ENCODE measurements at regions not wholly inside any gene's neighbourhood (a gene's known extent, or its start where the extent isn't known, plus 50 kb on each side); places are given as distances from the start of the nearest gene placed in this dataset.

DNA sequence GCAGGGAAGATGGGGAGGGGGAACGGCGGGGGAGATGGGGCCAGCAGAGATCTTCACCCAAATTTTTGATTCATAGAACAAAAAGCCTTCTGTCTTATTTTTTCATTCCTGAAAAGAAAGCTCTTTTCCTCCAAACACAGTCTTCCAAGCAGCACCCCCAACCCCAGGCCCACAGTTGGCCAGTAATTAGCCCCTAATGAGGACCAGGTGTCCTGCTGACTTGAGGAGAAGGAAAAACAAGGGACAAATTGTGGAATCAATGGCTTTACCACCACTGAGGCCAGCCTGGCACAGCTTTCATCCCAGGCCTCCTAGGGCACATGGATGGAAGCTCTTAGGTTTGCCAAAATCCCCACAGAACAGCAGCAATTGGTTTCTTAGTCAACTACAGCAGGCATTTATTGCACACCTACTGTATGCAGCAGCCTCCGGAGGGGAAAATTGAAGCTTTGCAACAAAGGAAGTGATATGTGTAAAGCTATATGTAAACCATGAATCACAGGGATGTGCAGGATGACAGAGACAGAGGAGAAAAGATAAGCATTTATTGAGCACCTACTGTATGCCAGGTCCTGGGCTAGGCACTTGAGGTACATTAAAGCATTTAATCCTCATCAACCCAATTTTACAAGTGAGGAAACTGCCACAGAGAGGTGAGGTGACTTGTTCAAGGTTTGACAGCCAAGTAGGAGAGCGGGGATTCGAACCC, 199.5 kb downstream of the TBC1D2B start:
- no peak for TF ChIP-seq ZNF843 (tag by site-specific recombination; IDR thresholded peaks at IDR 0.05)
- TF ChIP-seq, protein P1, sequence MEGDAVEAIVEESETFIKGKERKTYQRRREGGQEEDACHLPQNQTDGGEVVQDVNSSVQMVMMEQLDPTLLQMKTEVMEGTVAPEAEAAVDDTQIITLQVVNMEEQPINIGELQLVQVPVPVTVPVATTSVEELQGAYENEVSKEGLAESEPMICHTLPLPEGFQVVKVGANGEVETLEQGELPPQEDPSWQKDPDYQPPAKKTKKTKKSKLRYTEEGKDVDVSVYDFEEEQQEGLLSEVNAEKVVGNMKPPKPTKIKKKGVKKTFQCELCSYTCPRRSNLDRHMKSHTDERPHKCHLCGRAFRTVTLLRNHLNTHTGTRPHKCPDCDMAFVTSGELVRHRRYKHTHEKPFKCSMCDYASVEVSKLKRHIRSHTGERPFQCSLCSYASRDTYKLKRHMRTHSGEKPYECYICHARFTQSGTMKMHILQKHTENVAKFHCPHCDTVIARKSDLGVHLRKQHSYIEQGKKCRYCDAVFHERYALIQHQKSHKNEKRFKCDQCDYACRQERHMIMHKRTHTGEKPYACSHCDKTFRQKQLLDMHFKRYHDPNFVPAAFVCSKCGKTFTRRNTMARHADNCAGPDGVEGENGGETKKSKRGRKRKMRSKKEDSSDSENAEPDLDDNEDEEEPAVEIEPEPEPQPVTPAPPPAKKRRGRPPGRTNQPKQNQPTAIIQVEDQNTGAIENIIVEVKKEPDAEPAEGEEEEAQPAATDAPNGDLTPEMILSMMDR (tag by site-specific recombination; IDR thresholded peaks at IDR 0.05): no peak
- no peak for TF ChIP-seq ZBTB1 (tag by site-specific recombination; IDR thresholded peaks at IDR 0.05)
- TF ChIP-seq ZNF138 (tag by site-specific recombination; IDR thresholded peaks at IDR 0.05; ENCODE audit: borderline replicate concordance): no peak
- TF ChIP-seq BCL11A (tag by site-specific recombination; IDR thresholded peaks at IDR 0.05; ENCODE audit: low read depth): no peak
- no peak for TF ChIP-seq ZNF391 (tag by site-specific recombination; IDR thresholded peaks at IDR 0.05; ENCODE audit: borderline replicate concordance, low read depth)
- no peak for TF ChIP-seq ZSCAN23 (tag by site-specific recombination; IDR thresholded peaks at IDR 0.05)

Measured in HEK293 (cell line).